ENCODE measurements at regions not wholly inside any gene's neighbourhood (a gene's known extent, or its start where the extent isn't known, plus 50 kb on each side); places are given as distances from the start of the nearest gene placed in this dataset.

GRCh38 chr2:16315908-16316307 lies 349.7 kb downstream of the CYRIA start:
- Histone ChIP-seq H3K9me3 (ENCODE audit: control insufficient read depth, insufficient read depth, low read depth, low read length) (no peaks in the 10 kb centered on the region), H3K4me1 (ENCODE audit: control insufficient read depth, insufficient read depth, low read length) (no peaks in the 10 kb centered on the region), H3K27ac (ENCODE audit: extremely low read depth, low read depth, low read length) (no peak overlapping the region), H3K36me3 (ENCODE audit: control insufficient read depth in 2 of 2, insufficient read depth in 1 of 2, low read length in 2 of 2) (no peaks in the 10 kb centered on the region), H3K4me3 (ENCODE audit: low read depth, low read length) (no peak overlapping the region)
- CTCF ChIA-PET: interaction anchor here (0.6 kb wide), 1 partner anchor 483 kb away, joined by 3 read pairs; no protein-coding TSS in a partner anchor
- no peak for TF ChIP-seq ZEB2 (tag by site-specific recombination; IDR thresholded peaks at IDR 0.05)
- no peak for TF ChIP-seq ZNF776 (tag by site-specific recombination; IDR thresholded peaks at IDR 0.05; ENCODE audit: borderline replicate concordance)
- TF ChIP-seq ZNF645 (tag by site-specific recombination; IDR thresholded peaks at IDR 0.05): no peak
- TF ChIP-seq ZNF830 (tag by site-specific recombination; IDR thresholded peaks at IDR 0.05; ENCODE audit: low read depth): no peak
- TF ChIP-seq, protein P1, sequence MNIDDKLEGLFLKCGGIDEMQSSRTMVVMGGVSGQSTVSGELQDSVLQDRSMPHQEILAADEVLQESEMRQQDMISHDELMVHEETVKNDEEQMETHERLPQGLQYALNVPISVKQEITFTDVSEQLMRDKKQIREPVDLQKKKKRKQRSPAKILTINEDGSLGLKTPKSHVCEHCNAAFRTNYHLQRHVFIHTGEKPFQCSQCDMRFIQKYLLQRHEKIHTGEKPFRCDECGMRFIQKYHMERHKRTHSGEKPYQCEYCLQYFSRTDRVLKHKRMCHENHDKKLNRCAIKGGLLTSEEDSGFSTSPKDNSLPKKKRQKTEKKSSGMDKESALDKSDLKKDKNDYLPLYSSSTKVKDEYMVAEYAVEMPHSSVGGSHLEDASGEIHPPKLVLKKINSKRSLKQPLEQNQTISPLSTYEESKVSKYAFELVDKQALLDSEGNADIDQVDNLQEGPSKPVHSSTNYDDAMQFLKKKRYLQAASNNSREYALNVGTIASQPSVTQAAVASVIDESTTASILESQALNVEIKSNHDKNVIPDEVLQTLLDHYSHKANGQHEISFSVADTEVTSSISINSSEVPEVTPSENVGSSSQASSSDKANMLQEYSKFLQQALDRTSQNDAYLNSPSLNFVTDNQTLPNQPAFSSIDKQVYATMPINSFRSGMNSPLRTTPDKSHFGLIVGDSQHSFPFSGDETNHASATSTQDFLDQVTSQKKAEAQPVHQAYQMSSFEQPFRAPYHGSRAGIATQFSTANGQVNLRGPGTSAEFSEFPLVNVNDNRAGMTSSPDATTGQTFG (tag by site-specific recombination; IDR thresholded peaks at IDR 0.05; ENCODE audit: borderline replicate concordance): no peak
- no peak for TF ChIP-seq ZNF747 (tag by site-specific recombination; IDR thresholded peaks at IDR 0.05)
- TF ChIP-seq ATF2 (tag by site-specific recombination; IDR thresholded peaks at IDR 0.05; ENCODE audit: low read depth): no peak
- POLR2A ChIA-PET: no interaction called here

DNA sequence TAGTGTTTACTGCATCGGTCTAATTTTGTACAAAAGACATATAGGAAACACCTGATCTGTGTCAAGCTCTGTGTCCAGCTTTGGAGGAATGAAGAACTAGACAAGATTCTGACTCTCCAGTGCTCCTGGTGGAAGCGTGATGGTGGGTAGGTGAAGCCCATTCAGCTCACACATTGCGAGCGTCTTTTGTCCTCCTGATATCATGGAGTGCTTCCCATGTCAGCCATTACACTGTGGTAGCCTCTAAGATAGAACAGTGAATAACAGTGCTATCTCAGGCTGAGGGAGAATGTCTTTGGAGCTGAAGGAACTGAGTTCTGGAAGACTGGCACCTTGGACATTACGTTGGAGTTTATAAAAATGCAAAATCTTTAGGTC lies 350.2 kb downstream of the CYRIA start:
- TF ChIP-seq ZNF626 (tag by site-specific recombination; IDR thresholded peaks at IDR 0.05) (no peak), ZBTB1 (tag by site-specific recombination; IDR thresholded peaks at IDR 0.05) (no peak), ZNF747 (tag by site-specific recombination; IDR thresholded peaks at IDR 0.05) (no peak), HOXC10 (CRISPR knock-in tag; IDR thresholded peaks at IDR 0.05) (no peak), ZNF664 (tag by site-specific recombination; IDR thresholded peaks at IDR 0.05) (no peak), ZNF830 (tag by site-specific recombination; IDR thresholded peaks at IDR 0.05; ENCODE audit: low read depth) (no peak), ZNF2 (tag by site-specific recombination; IDR thresholded peaks at IDR 0.05) (no peak), ZNF571 (tag by site-specific recombination; IDR thresholded peaks at IDR 0.05) (no peak), ZNF248 (tag by site-specific recombination; IDR thresholded peaks at IDR 0.05) (no peak), ZNF157 (tag by site-specific recombination; IDR thresholded peaks at IDR 0.05) (no peak)
- TF ChIP-seq, protein P2, sequence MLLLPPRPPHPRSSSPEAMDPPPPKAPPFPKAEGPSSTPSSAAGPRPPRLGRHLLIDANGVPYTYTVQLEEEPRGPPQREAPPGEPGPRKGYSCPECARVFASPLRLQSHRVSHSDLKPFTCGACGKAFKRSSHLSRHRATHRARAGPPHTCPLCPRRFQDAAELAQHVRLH (tag by site-specific recombination; IDR thresholded peaks at IDR 0.05): no peak
- H3K36me3 ChIP-seq (ENCODE audit: control insufficient read depth in 2 of 2, insufficient read depth in 1 of 2, low read length in 2 of 2): no peaks in the 10 kb centered on the region
- H3K4me1 ChIP-seq (ENCODE audit: control insufficient read depth, insufficient read depth, low read length): no peaks in the 10 kb centered on the region
- POLR2A ChIA-PET: no interaction called here
- no peak overlapping the region for H3K4me3 ChIP-seq (ENCODE audit: low read depth, low read length)
- H3K27ac ChIP-seq (ENCODE audit: extremely low read depth, low read depth, low read length): no peak overlapping the region
- CTCF ChIA-PET: interaction anchor here (0.6 to 0.7 kb wide), 2 partner anchors 171 to 483 kb away, joined by 3 read pairs; no protein-coding TSS in a partner anchor
- no peaks in the 10 kb centered on the region for H3K9me3 ChIP-seq (ENCODE audit: control insufficient read depth, insufficient read depth, low read depth, low read length)
